Upper lobe of right lung (tissue), 1 donor: ENCODE measurements at regions not wholly inside any gene's neighbourhood (a gene's known extent, or its start where the extent isn't known, plus 50 kb on each side); places are given as distances from the start of the nearest gene placed in this dataset.

Experiments
- ATAC-seq: fragments of 200-7000 bp; cut with Tn5 transposase; one replicate; pipeline ENCODE4 v1.9.1; 2020; ENCODE audit warnings: mild to moderate bottlenecking, moderate library complexity
- DNase-seq: peaks from one replicate; pipeline ENCODE4 v3.0.0-alpha.2; 2020
- H3K27ac ChIP-seq: fragments of 200-600 bp; one replicate; pipeline ENCODE4 v1.8.0; 2022
- H3K27me3 ChIP-seq: fragments of 200-600 bp; one replicate; pipeline ENCODE4 v1.8.0; 2022; ENCODE audit warnings: mild to moderate bottlenecking
- H3K36me3 ChIP-seq: fragments of 200-600 bp; one replicate; pipeline ENCODE4 v1.8.0; 2022
- H3K4me1 ChIP-seq: fragments of 200-600 bp; one replicate; pipeline ENCODE4 v1.8.0; 2022
- H3K4me3 ChIP-seq: fragments of 200-600 bp; one replicate; pipeline ENCODE4 v1.8.0; 2022; ENCODE audit warnings: mild to moderate bottlenecking
- H3K9me3 ChIP-seq: fragments of 200-600 bp; one replicate; pipeline ENCODE4 v1.8.0; 2022
- intact Hi-C: fragments of 100-400 bp; cut with DNase I; formaldehyde crosslinking; loops from one replicate; pipeline ENCODE4 v1.11.0; 2022
- TF ChIP-seq, protein P1 (sequence below): fragments of 200-600 bp; IDR thresholded peaks from one replicate; pipeline ENCODE4 v1.8.0; 2022; ENCODE audit warnings: antibody characterized with exemption
- donor health status: DM: no; HTN: yes; CAD: no; lungs with severe emphysema.

DNA sequence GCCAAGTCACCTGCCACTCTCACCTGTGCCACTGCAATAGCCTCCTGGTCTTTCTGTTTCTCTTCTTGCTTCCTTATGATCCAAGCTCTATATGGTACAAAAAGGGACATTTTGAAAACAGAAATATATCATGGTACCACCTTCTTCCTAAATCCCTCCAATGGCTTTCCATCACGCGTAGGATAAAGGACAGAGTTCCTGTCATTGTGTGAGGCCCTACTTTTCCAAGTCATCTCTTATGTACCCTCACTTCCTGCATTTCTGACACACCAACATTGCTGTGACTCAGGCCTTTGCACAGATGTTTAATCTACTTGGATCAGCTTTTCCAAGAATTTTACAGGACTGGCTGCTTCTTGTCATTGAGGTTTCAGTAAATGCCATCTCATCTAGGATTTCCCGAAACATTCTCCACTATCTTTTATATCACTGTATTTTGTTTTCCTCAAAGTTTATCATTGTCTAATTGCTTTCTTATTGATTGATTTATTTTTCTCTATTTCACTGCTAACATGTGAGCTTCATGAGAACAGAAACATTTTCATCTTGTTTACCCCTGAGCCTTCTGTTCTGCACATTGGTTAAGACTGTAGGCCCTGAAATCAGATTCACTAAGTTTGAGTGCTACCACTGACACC lies 426.1 kb upstream of the FANCL start:
- H3K4me1 ChIP-seq = no peaks in the 10 kb centered on the region
- TF ChIP-seq, protein P1, sequence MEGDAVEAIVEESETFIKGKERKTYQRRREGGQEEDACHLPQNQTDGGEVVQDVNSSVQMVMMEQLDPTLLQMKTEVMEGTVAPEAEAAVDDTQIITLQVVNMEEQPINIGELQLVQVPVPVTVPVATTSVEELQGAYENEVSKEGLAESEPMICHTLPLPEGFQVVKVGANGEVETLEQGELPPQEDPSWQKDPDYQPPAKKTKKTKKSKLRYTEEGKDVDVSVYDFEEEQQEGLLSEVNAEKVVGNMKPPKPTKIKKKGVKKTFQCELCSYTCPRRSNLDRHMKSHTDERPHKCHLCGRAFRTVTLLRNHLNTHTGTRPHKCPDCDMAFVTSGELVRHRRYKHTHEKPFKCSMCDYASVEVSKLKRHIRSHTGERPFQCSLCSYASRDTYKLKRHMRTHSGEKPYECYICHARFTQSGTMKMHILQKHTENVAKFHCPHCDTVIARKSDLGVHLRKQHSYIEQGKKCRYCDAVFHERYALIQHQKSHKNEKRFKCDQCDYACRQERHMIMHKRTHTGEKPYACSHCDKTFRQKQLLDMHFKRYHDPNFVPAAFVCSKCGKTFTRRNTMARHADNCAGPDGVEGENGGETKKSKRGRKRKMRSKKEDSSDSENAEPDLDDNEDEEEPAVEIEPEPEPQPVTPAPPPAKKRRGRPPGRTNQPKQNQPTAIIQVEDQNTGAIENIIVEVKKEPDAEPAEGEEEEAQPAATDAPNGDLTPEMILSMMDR = no peak
- ATAC-seq (no peak), DNase-seq (no peak)
- intact Hi-C loops = no loop called here
- no peaks in the 10 kb centered on the region for H3K36me3 ChIP-seq
- no peak overlapping the region for H3K4me3 ChIP-seq
- no peaks in the 10 kb centered on the region for H3K9me3 ChIP-seq
- no peaks in the 10 kb centered on the region for H3K27me3 ChIP-seq
- no peak overlapping the region for H3K27ac ChIP-seq

DNA sequence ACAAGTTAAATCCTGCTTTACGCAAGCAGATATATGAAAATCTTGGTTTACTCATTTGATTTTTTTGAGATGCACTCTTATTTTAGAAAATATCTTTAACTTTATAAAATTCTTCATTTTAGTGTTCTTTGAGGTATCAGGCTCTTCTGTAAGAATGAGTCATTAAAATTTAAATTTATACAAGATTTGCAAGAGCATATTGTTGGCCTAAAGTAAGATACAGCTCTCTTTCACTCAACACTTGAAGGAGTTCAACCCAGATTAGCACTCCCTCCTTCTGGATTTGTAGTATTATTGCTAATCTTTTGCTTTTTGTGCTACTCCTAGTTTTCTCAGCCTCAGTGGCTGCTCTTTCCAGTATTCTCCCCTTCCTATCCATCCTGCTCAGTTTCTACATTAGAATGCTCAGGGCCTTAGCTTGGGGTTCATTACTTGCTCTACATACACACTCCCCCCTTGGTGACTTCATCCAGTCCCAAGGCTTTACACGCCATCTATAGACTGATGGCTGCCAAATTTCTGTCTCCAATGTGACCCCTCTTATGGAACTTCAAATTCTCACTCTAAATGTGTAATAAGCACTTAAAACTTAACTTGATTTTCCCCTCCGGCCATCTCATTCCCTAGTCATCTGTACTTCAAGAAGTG lies 425.3 kb upstream of the FANCL start:
- Histone ChIP-seq H3K36me3 (no peaks in the 10 kb centered on the region), H3K27me3 (no peaks in the 10 kb centered on the region), H3K27ac (no peak overlapping the region), H3K4me1 (no peaks in the 10 kb centered on the region), H3K4me3 (no peak overlapping the region), H3K9me3 (no peaks in the 10 kb centered on the region)
- DNase-seq = no peak
- TF ChIP-seq, protein P1 = no peak
- ATAC-seq = no peak
- intact Hi-C loops = no loop called here

DNA sequence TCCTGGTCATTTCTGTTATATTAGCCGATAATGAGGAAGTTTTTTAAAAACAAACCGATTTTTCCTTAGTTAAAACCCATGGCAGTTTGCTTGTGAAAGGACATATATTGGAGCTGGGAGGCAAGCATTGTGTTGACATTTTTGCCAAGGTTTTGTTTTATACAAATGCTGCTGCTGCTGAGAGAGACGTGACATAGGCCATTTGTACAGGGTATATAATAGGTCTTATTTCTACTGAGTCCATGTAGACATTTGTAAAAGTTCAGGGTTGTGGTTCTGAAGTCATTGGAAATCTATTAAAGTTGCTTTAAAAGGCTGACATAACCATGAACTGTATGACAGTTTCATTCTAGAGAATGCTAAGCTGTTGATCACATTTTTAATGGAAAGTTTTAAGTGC lies 424.0 kb upstream of the FANCL start:
- DNase-seq (no peak), ATAC-seq (no peak)
- Histone ChIP-seq H3K27ac (no peak overlapping the region), H3K9me3 (no peaks in the 10 kb centered on the region), H3K4me3 (no peak overlapping the region), H3K27me3 (no peaks in the 10 kb centered on the region), H3K36me3 (no peaks in the 10 kb centered on the region), H3K4me1 (no peaks in the 10 kb centered on the region)
- intact Hi-C loops = no loop called here
- TF ChIP-seq, protein P1 = no peak

DNA sequence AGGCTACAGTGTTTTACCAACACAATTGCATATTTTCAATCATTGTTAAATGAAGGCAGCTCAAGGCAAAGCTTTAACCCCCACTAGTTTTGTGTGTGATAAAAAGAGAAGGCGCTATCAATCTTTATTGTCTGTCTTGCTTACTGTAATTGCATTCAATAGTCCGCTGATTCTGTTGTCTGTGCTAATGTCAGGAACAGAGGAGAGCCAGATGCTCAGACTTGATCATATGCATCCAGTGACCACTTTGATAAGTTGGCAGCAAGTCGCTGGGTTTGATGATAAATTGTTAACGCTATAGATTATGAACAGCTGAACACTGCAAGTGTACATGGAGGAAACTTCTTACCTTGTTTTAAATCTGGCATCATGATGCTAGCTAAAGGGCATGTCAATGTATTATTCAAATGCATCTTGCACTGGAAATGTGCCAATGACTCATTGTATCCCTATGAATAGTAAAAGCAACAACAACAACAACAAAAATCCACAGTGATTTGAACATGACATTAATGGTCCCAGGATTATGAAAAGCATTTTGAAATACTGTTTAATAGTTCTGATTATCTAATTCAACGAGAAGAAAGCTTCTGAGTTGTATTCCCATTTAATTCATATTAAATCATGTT lies 423.5 kb upstream of the FANCL start:
- DNase-seq = no peak
- Histone ChIP-seq H3K36me3 (no peaks in the 10 kb centered on the region), H3K4me3 (no peak overlapping the region), H3K27me3 (no peaks in the 10 kb centered on the region), H3K27ac (no peak overlapping the region), H3K9me3 (no peaks in the 10 kb centered on the region), H3K4me1 (no peaks in the 10 kb centered on the region)
- intact Hi-C loops = no loop called here
- TF ChIP-seq, protein P1 = no peak
- no peak for ATAC-seq

DNA sequence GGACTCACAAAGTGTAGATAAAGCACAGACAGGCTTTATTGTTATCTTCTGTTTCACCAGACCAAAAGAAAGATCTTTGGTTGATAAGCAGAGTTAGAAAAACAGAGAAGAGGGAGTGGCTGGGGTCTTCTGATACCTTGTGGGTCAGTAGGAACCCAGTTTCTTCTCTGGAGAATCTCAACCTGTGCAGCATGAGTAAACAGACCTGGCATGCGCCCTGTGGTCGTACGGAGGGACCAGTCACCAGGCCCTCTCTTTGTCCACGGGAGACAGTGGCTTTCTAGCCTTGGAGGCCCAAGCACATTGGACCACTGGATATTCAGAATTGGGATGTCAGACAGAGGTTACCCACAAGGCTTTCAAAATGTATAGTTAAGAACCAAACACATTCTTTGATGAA lies 418.9 kb upstream of the FANCL start:
- ATAC-seq = no peak
- H3K27ac ChIP-seq = no peak overlapping the region

More for the DNA sequence above, 418.9 kb upstream of the FANCL start:
- no peaks in the 10 kb centered on the region for H3K4me1 ChIP-seq
- H3K36me3 ChIP-seq = no peaks in the 10 kb centered on the region
- no peaks in the 10 kb centered on the region for H3K27me3 ChIP-seq
- TF ChIP-seq, protein P1 = no peak
- no peak for DNase-seq
- no peak overlapping the region for H3K4me3 ChIP-seq
- H3K9me3 ChIP-seq = no peaks in the 10 kb centered on the region
- intact Hi-C loops = no loop called here
